ENCODE measurements at regions not wholly inside any gene's neighbourhood (a gene's known extent, or its start where the extent isn't known, plus 50 kb on each side); places are given as distances from the start of the nearest gene placed in this dataset.

DNA sequence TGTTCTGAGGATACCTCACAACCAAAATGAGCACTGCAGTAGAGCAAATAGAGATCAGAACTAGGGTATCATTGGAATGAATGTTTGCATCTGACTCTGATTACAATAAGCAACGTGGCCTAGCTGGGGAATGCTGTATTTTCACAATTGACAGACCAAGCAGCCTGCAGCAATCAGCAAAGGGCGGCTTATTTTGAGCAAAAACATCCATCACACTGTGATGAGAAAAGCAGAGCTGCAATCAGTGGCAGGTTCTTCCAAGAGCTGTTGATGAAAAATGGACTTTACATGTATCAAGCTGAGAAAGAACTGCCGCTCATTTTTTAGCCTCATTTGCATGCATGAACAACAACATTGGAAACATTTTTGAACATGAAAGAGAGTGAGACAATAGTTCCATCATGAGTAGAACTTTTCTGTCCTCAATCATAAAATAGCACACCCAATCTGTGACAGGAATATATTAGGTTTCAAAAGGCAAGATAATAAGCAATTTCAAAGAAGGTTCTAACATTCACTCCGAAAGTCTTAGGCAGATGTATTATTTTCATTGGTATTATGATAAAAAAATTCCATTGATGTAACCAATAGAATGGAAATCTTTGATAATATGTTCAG, 249.7 kb upstream of the FBXO33 start:
- TF ChIP-seq CTCF (IDR thresholded peaks at IDR 0.05) (no peak), POLR2A (IDR thresholded peaks at IDR 0.05) (no peak), EP300 (IDR thresholded peaks at IDR 0.05) (no peak)
